Loucy (cell line): ENCODE measurements at regions not wholly inside any gene's neighbourhood (a gene's known extent, or its start where the extent isn't known, plus 50 kb on each side); places are given as distances from the start of the nearest gene placed in this dataset.

Source experiments
- CTCF ChIP-seq: fragments of 200-600 bp; sonication (generic); conservative IDR thresholded peaks from 2 replicates; pipeline ENCODE4 v1.5.1; 2014; ENCODE audit warnings: mild to moderate bottlenecking, antibody characterized with exemption, low read length
- EZH2phosphoT487 ChIP-seq: fragments of 200-600 bp; IDR thresholded peaks from 2 replicates; pipeline ENCODE4 v1.6.1; 2018; ENCODE audit warnings: antibody characterized with exemption, mild to moderate bottlenecking, moderate library complexity, borderline replicate concordance

- TF ChIP-seq CTCF (no peak), EZH2phosphoT487 (no peak)
Observed at GRCh38 chr12:54765652-54766051, 88.7 kb upstream of the MUCL1 start.
